ENCODE measurements at regions not wholly inside any gene's neighbourhood (a gene's known extent, or its start where the extent isn't known, plus 50 kb on each side); places are given as distances from the start of the nearest gene placed in this dataset.

DNA sequence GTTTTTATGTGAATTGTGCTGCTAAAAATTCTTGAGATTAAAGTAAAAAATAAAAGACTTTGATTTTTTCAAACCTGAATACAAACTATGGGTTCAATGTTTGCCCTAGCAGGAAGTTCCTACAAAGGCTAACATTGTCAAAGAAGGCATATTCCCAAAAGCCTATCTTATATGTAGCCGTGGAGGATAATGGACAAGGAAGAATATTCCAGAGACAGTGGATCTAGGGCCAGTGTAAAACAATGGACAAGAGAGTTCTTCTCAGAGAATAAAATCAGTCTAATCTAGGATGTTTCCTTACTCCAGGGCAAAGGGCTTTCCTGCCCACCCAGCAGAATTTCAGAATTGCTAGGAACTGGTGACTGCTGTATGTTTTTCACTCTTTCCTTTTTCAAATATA is 359.2 kb upstream of the ATP2B1 start:
- no peak for DNase-seq

DNA sequence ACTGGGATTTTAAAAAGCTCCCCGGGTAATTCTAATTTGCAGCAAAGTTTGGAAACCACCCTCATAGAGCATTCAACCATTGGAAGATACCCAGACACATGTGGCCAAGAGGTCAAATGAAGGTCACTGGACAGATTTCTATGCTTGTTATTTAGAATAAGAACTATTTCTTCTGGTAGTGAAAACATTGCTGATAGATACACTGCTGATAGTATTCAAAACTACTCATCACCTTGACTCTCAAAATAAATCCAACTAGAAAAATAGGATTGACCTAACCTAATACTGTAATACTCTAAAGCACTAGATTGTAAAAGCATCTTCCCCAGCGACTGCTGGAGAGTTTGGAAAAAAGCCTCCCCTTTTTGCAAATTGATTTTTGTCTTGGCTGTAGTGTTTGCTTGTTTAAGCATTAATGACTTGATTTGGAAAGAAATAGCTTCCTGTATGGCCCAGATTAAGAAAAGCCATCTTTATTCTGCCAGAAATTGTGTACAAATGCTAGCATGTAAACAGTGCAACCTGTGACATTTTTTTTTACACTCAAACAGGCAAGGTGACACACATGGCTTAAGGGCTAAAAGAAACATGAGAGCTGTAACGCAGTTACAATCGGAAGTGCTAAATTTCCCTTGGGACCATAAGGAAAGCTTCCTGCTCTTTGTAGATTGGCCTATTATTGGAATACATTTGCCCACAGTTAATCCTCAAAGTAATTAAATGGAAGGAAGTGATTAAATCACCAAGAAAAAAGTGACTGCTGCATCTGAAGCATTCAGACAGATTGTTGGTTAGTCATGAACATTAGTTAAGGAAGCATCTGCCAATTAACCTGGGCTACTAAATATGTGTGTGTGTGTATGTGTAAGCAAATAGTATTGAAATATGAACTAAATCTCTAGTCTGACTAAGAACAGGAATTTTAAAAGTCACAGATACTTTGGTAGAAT is 356.5 kb upstream of the ATP2B1 start:
- DNase-seq: no peak

DNA sequence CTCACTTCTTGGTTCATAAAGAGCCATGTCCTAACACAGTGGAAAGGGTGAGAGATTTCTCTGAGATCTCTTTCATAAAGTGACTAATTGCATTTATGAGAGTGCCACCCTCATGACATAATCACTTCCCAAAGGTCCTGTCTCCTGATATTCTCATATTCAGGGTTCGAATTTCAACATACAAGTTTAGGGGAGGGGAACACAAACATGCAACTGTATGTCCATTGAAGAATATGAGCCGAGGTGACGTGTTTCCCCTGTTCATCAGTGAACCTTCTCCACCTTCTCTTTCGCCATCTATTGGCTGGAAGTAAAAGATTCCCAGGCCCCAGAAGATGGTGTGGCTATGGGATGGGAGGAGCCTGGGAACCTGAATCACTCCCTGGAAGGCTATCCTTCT is 354.2 kb upstream of the ATP2B1 start:
- no peak for DNase-seq

DNA sequence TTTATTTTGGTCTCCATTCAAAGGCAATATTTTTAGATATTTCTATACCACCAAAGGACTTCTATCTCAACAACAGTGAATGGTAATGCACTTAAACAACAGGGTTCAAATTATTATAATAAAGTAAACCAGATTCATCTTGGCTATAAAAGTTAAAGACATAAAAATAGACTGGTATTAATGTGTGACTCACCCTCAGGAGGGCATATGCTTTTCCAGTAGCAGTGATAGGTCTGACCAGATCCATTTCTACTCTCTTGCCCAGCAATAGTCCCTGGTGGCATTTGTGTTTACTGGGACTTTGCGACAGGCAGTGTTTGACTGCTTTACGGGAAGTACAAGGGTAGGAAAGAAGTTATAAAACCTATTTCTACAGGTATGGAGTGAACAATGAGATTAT is 353.2 kb upstream of the ATP2B1 start:
- DNase-seq: no peak

DNA sequence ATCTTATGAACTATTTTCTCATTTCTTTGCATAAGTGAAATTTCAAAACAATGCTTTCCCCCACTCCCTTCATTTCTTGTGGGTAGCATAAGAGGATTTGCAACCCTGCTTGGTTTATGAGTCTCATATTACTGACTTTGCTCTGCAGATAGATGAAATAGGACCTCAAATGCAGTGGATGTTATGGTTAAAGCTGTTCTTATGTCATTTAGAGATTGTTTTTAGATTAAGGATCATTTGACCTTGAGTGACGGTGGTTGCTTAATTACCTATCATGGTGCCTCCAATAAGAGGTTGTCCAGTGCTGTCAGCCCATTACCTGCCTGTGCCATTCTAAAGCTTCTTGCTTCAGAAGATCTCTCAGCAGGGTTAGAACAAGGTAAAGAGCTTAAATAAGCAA is 351.4 kb upstream of the ATP2B1 start:
- no peak for DNase-seq

DNA sequence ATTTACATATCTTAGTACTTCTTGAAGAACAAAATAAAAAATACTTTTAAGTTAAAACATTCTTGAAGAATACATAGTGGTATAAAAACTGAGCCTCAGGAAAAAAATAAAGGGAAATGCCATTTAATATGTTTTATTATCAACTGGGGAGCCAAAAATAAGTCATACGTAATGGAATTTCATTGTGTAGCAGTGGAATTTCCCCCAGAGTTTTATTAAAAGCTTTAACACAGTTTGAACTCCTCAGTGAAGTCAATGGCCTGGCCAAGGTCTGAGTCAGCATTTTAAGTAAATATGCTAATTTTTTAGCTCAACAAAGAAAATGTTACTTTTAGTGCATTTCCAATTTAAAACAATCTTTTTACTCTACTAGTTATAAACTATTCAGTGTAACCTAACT is 350.1 kb upstream of the ATP2B1 start:
- DNase-seq: no peak

DNA sequence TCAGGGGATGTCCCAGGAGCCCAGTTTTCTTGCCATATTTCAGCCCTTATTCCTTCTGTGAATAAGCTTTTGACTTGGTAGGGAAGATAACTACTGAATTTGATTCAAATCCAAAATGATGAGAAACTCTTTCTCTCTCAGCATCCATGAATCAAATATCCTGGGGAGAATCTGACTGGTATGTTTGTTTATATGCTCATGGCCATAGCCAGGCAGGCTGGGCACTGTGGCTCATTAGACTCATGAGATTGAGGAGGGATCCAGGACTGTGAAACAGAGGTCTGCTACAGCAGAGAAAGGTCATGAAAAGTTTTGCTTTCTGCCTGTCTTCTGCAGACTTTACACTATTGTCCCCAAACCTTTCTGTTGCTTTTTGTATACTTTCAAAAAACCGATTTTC is 346.4 kb upstream of the ATP2B1 start:
- DNase-seq: no peak

DNA sequence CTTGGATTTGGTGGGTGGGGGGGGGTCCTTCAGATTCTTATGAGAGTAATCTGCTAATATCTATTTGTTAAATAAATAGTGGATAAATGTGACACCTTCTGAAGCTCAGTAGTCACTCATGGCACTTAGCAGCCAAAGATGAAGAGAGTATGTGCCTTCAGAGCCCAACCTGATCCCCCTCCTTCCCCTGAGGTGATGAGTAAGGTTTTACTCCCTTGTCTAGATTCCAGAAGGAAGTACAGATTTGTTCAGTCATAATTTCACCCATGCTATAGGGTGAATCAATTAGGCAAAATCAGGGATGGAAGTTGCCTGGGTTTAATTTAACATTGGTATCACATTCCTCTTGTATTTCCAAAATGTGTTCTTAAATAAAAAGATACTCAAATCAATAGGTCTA is 340.3 kb upstream of the ATP2B1 start:
- no peak for DNase-seq

DNA sequence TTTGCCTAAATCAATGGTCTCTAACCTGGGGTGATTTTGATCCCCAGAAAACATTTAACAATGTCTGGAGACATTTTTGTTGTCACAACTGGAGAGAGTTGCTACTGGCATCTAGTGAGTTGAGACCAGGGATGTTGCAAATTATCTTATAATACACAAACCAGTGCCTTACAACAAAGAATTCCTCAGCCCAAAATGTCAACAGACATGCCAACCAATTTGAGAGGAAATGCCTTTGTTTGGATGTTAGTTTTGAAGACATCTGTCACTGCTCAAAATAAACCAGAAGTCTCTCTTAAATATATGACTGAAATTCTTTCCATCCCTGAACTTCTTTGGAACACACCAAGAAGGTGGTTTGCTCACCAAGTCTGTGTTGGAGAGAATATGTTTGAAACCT is 336.9 kb upstream of the ATP2B1 start:
- DNase-seq: no peak

DNA sequence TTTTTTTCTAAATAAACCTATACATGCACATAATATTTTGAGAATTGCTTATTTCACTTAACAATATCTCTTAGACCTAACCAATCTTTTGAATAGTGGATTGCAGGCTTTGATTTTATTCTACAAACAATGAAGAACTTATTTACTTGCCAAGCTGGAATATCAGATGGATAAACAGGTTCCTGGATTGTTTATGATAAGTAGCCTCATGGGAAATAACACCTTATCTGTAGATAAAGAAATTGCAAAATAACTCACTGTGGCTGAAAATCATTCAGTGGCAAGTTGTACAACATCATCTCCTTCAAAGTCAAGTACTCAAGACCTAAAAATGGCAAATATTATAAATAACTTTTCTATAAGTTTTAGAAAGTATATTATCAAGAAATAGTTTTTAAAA is 335.4 kb upstream of the ATP2B1 start:
- no peak for DNase-seq

DNA sequence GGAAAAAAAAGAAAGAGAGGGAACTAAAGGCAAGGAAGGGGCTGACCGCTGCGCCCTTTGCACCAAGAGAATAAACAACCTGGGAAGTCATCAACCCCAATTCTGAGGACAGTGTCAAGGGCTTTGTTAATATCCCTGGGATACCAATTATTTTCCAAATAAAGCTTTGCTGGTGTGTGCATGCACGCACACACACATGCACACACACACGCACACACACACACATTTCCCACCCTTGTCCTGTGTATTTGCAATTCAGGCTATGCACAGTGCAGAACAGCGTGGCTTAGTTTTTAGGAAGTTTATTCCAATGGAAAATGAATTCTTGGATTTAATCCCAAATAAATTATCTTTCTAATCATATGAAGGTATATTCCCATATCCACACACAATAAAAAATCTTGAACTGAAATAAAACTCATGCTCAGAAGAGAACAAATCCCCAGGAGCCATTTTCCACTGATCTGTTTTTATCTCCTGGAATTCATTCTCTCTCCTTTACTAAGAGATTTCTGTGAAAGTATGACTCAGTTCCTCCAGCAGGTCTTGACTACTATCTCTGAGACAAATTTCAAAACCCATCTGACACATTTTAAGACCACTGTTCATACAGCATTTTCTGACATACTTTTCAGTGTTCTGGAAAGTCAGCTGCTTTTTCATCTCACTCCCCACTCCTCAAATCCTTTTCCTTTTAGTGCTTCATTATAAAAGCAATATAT is 334.4 kb upstream of the ATP2B1 start:
- DNase-seq: no peak

DNA sequence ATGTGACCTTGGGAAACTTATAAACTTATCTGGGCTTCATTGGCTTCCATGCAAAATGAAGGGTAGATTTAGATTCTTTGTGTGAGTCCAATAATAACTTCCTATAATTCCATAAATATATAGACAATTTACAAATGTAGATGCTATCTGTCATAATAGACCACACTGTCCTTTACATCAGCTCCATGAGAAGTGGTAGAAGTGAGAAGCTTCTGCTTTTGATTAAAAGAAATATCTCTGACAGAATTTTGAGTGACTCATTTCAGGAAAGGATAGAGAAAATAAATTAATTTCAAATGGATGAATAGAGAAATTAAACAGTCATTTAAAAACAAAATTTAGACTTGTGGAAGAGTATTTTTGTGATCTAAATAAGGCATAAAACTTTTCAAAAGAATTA is 329.7 kb upstream of the ATP2B1 start:
- no peak for DNase-seq

DNA sequence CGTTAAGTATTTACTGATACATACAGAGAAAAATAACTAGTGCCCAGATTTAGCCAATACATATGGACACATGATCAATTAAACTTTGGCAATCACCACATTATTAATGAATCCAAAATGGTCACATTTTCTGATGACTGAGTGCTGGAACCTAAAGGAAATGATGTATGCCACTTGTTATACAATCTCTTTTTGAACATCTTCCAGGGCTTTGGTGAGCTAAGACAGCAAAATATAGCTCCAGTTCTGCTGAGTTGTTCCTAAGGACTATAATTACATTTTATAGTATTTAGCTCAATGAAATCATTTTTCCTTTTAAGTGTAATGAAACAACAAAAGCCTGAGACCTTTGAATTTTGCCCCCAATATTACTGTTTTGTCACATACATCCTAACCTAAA is 329.1 kb upstream of the ATP2B1 start:
- DNase-seq: no peak

DNA sequence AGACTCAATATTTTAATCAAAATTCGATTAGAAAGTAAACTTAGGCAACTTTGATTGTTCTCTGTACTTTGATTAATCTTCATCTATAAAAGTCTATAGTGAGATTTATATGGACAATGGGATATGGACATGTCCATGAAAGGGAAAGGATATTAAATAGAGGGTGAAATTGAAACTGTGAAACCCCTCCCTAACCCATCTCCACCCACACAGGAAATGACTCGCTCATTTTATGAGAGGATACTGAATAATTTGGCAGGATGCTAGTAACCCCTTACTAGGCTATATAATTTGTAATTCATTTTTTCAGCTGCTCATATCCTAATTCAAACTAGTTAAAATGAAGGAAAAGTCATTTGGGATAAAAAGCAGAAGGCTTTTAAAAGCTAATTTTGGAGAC is 328.0 kb upstream of the ATP2B1 start:
- no peak for DNase-seq

DNA sequence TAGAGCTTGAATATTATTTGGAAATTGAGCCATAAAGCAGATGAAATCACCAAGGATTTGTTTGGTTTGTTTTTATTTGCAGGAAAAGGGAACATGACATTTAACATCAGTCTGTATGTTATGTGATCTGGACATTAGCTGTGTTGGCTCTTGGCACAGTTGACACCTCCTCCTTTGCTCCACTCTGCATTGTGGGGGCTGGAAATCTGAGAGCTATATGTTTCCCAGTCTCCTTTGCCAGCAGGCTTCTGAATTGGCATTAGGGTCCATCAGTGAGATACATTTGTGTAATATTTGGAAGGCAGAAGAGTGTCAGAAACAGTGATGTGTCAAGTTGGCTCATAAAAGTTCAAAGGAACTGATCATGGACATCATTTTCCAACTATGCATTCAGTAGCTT is 322.1 kb upstream of the ATP2B1 start:
- no peak for DNase-seq

DNA sequence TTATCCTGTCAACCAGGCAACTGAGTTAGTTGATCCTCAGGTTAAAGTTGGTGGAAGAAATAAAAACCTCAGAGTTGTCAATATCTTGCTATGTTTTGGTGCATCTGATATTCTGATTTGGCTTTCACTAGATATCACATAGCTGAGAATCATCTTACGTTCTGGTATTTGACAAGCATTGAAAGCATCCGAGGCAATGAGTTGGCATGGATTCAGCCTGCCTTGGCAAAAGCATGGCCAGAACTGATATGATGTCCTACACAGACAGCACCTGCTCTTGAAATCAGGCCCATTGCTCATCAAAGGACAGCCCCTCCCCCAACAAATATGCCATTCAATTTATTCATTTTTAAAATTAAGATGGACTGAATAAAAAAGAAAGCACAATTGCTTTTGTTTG is 320.7 kb upstream of the ATP2B1 start:
- no peak for DNase-seq

DNA sequence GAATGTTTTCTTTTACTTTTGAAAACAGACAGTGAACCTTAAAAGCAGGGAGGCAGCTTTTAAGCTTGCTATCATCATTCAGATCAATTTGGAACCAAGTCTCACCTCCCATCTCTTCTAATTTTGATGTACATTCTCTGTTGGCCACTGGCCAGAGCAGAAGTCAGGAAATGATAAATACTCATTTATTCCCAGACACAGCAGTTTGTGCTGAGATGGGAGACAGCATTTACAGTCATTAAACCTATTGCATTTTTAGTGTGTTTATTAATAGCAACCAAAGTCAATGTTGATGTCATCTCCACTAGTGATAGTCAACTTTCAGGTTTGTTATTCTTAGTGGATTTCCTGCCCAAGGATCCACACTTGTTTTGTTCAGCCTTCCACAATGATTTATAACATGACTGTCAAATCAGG is 320.0 kb upstream of the ATP2B1 start:
- no peak for DNase-seq

DNA sequence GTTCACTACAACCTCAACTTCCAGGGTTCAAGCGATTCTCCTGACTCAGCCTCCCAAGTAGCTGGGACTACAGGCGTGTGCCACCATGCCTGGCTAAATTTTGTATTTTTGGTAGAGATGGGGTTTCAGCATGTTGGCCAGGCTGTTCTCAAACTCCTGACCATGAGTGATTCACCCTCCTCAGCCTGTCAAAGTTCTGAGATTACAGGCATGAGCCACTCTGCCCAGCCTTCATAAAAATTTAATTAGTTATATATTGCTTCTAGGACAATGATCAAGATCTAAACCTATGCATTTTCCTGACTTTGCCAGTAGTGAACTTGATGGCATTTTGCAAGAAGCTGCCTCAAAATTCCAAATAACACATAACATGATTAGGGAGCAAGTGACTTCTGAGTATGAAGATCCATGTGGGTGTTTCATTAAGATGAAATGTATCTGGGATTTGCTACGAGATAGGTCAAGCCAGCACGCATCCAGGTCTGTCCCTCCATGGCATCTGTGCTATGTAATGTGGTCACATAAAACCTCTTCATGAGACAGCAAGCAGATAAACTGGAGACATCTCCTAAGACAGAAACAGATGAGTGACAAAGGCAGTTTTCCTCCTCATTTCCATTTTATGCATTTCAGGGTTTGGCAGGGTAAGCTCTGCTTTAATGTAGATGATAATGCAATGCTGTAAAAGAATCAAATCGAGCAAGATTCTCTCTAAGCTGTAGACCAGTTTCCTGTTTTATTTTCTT is 319.4 kb upstream of the ATP2B1 start:
- no peak for DNase-seq

DNA sequence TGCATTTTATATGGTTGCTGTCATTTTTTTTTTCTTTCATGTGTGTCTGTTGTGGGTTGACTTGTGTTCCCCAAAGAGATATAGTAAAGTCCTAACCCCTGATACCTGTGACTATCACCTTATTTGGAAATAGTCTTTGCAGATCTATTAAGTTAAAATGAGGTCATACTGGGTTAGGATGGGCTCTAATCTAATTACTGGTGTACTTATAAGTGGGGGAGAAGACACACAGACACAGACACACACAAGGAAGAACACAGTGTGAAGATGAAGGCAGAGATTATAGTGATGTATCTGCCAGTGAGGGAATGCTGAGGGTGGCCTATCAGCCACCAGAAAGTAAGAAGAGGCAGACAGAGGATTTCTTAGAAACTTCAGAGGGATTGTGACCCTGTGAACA is 318.4 kb upstream of the ATP2B1 start:
- no peak for DNase-seq

DNA sequence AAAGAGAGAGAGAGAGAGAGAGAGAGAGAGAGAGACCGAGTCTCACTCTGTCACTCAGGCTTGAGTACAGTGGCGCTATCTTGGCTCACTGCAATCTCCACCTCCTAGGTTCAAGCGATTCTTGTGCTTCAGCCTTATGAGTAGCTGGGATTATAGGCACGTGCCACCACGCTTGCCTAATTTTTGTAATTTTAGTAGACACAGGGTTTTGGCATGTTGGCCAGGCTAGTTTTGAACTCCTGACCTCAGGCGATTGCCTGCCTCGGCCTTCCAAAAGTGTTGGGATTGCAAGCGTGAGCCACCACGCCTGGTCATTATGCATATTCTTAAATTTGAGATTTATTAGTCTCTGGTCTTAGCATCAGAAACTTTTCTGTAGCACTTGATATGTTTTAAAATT is 317.9 kb upstream of the ATP2B1 start:
- DNase-seq: no peak

DNA sequence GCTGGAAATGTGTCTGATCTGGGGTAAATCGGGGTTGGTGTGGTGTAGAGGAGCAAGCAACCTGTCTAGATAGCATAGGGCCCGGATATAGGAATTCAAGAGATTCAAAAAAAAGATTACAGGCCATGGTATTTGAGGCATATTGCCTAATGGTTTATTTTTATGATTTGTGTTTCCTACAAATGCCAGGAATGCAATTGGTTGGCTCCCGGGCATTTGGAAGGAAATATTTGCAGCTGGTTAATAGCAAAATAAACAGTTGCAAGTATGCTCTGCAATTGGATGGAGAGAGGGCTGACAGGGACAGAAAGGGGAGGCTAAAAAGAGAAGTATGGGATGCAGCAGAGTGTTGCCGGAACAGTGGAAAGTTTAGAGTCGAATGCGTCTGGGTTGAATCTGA is 315.6 kb upstream of the ATP2B1 start:
- no peak for DNase-seq

DNA sequence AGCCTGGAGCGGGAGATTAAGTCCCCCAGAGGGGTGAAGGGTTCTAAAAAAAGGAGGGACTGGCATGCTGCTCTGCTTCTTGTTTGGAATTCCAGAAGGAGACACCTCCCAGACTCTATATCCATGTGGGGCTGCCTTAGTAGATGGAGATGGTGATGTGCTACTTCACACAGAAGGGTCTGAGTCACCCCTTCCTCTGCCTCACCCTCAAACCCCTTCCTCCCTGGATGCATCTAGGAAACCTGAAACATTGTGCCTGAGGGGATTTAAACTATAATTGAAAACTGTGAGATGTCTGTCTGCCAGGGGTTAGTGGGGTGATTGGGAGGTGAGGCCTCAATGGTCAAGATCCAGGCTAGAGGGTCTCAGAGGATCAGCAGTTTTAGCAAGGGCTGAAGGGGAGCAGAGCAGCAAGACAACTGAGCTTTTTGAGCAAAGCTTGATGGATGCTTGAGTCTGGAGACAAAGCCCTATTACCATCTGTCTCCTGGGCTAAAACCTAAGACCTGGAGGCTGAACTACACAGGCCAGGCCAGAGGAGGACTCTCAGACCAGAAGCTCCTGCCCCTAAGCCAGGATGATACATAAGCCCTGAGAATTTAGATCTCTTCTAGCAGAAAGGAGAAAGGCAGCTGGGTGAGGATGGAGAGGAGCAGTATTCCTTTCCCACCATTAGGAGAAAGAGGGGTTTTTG is 314.7 kb upstream of the ATP2B1 start:
- no peak for DNase-seq

DNA sequence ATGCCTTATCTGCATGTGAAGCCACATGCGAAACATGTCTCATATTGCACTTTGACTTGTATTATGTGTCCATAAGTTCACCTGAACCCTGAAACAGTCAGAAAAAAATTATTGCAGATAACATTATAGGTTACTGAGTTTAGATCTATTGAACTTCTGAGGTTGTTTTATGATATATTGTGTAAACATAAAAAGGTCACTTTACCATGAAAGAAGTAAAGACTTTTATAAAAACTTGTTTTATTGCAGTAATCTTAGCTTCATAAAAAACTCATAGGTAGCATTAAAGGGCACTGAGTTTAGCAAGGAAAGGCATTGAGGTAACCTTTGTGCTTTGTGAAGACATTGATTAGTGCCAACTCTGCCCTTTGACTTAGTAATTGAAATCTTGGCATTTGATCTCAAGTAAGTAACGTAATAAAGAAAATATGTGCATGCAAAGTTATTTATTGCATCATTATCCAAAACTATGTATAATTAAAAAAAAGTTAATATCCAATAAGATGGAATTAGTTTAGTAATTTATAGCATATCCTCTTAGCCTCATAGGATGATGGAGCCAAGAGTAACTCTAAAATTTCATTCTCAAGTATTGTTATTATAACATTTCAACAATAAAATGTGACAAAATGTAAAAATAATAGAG is 313.3 kb upstream of the ATP2B1 start:
- no peak for DNase-seq

Measured in NCI-H1930 (cell line).